ENCODE measurements at regions not wholly inside any gene's neighbourhood (a gene's known extent, or its start where the extent isn't known, plus 50 kb on each side); places are given as distances from the start of the nearest gene placed in this dataset.
"Not testable (repeated sequence)": the region's sequence is repeated elsewhere in the genome, so short reads cannot be mapped to it uniquely, and the experiment has no call there.

DNA sequence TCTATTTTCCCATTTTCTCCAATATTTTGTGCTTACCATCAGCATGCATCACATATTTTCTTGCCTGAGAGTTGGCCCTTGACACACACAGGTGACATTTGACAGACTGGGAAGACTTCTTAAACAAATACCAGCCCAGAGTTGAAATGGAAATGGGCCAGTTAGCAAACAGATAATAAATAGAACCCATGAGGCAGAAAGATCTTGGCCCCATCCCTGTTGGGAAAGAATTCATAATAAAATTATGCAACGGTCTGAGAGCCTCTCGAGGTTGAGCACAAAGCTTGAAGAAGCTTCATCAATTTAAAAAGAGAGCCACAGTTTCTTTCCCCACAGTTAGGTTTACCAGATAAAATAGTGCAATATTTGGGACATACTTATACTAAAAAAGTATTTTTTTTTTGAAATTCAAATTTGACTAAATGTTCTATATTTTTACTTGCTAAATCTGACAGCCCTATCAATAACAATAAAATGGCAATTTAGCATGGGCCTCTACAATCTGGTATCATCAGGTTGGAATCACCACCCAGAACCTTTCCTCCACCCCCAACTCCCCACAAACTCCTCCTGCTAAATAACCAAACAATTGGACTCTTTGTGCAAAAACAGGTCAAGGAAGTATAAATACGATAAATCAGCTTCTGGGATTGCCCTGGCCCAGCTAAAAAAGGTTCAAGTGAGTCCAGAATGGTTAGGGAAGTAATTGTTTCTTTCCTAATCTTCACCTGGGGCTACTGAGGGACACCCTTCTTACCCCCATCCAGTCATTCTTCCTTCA, 129.8 kb downstream of the CD164 start:
- H3K18ac ChIP-seq (ENCODE audit: low read depth in 1 of 2, low read length in 2 of 2) = no peak overlapping the region
- no peak overlapping the region for H2BK5ac ChIP-seq (ENCODE audit: low read depth, low read length, poor library complexity, severe bottlenecking)
- H4K91ac ChIP-seq (ENCODE audit: low read length) = no peak overlapping the region
- H3K9ac ChIP-seq (ENCODE audit: low read length) = no peak overlapping the region
- H3K4ac ChIP-seq (ENCODE audit: low read depth in 1 of 2, low read length in 2 of 2) = no peak overlapping the region
- H3K36me3 ChIP-seq (ENCODE audit: control insufficient read depth in 1 of 2, insufficient read depth in 2 of 2, low read depth in 1 of 2, low read length in 2 of 2) = no peaks in the 10 kb centered on the region
- no peak overlapping the region for H3K4me2 ChIP-seq (ENCODE audit: low read length, poor library complexity, severe bottlenecking)
- no peak overlapping the region for H3K14ac ChIP-seq (ENCODE audit: low read length in 2 of 2)
- no peak overlapping the region for H2AFZ ChIP-seq (ENCODE audit: low read depth, low read length)
- no peak overlapping the region for H2AK5ac ChIP-seq (ENCODE audit: low read length, severe bottlenecking)
- no peaks in the 10 kb centered on the region for H3K9me3 ChIP-seq (ENCODE audit: control insufficient read depth, low read length)
- H2BK120ac ChIP-seq (ENCODE audit: low read depth, low read length) = no peak overlapping the region
- H3K4me3 ChIP-seq (ENCODE audit: insufficient read depth in 1 of 2, low read depth in 1 of 2, low read length in 2 of 2) = no peak overlapping the region
- WGBS = 100% methylated on average over 1 of the region's 3 CpGs
- no peak overlapping the region for H3K27ac ChIP-seq (ENCODE audit: low read length, poor library complexity, severe bottlenecking)
- H3K4me1 ChIP-seq (ENCODE audit: control insufficient read depth, insufficient read depth, low read depth, low read length) = peaks cover under 1% of the 10 kb centered on the region
- no peaks in the 10 kb centered on the region for H3K27me3 ChIP-seq (ENCODE audit: control insufficient read depth in 1 of 2, insufficient read depth in 1 of 2, low read length in 2 of 2)
- H2BK12ac ChIP-seq (ENCODE audit: low read length in 2 of 2) = no peak overlapping the region
- no peaks in the 10 kb centered on the region for H3K79me1 ChIP-seq (replicated peaks; ENCODE audit: low read length, poor library complexity, severe bottlenecking)
- H4K8ac ChIP-seq (ENCODE audit: low read length) = no peak overlapping the region
- H3K23ac ChIP-seq (ENCODE audit: low read length in 2 of 2) = no peak overlapping the region
- H2BK15ac ChIP-seq (ENCODE audit: low read depth, poor library complexity, severe bottlenecking) = no peak overlapping the region
- DNase-seq = no peak

DNA sequence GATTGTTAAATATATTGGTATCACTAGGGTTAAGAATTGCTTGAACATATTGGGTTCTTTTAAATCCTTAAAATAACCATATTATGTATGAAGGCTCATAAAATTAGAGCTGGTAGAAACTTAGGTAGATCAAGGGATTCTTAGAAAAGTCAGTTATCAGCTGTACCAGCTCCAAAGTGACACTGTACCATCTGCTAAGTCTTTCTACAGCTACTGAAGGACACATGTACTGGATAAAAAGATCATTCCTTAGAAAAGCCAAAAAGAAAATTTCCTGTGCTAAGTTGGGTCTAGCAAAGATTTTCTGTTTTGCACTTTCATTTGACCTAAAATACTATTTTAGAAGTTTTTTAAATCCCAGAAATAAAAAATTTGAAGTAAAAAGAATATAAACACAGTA, 130.4 kb downstream of the CD164 start:
- no peak overlapping the region for H3K4me3 ChIP-seq (ENCODE audit: insufficient read depth in 1 of 2, low read depth in 1 of 2, low read length in 2 of 2)
- no peaks in the 10 kb centered on the region for H3K27me3 ChIP-seq (ENCODE audit: control insufficient read depth in 1 of 2, insufficient read depth in 1 of 2, low read length in 2 of 2)
- H2AFZ ChIP-seq (ENCODE audit: low read depth, low read length) = no peak overlapping the region
- H2BK15ac ChIP-seq (ENCODE audit: low read depth, poor library complexity, severe bottlenecking) = no peak overlapping the region
- no peak overlapping the region for H3K4me2 ChIP-seq (ENCODE audit: low read length, poor library complexity, severe bottlenecking)
- H4K8ac ChIP-seq (ENCODE audit: low read length) = no peak overlapping the region
- H3K4me1 ChIP-seq (ENCODE audit: control insufficient read depth, insufficient read depth, low read depth, low read length) = no peaks in the 10 kb centered on the region
- no peak overlapping the region for H2BK120ac ChIP-seq (ENCODE audit: low read depth, low read length)
- H3K14ac ChIP-seq (ENCODE audit: low read length in 2 of 2) = no peak overlapping the region
- H3K4ac ChIP-seq (ENCODE audit: low read depth in 1 of 2, low read length in 2 of 2) = no peak overlapping the region
- no peak overlapping the region for H2BK12ac ChIP-seq (ENCODE audit: low read length in 2 of 2)
- H3K36me3 ChIP-seq (ENCODE audit: control insufficient read depth in 1 of 2, insufficient read depth in 2 of 2, low read depth in 1 of 2, low read length in 2 of 2) = no peaks in the 10 kb centered on the region
- H3K79me1 ChIP-seq (replicated peaks; ENCODE audit: low read length, poor library complexity, severe bottlenecking) = no peaks in the 10 kb centered on the region
- H3K9me3 ChIP-seq (ENCODE audit: control insufficient read depth, low read length) = no peaks in the 10 kb centered on the region
- H3K27ac ChIP-seq (ENCODE audit: low read length, poor library complexity, severe bottlenecking) = no peak overlapping the region
- no peak overlapping the region for H2BK5ac ChIP-seq (ENCODE audit: low read depth, low read length, poor library complexity, severe bottlenecking)
- H3K9ac ChIP-seq (ENCODE audit: low read length) = no peak overlapping the region
- H3K23ac ChIP-seq (ENCODE audit: low read length in 2 of 2) = no peak overlapping the region
- no peak for DNase-seq
- no peak overlapping the region for H3K18ac ChIP-seq (ENCODE audit: low read depth in 1 of 2, low read length in 2 of 2)
- H4K91ac ChIP-seq (ENCODE audit: low read length) = no peak overlapping the region
- no peak overlapping the region for H2AK5ac ChIP-seq (ENCODE audit: low read length, severe bottlenecking)

- H3K27me3 ChIP-seq (ENCODE audit: control insufficient read depth in 1 of 2, insufficient read depth in 1 of 2, low read length in 2 of 2); H3K9ac ChIP-seq (ENCODE audit: low read length); H3K4me3 ChIP-seq (ENCODE audit: insufficient read depth in 1 of 2, low read depth in 1 of 2, low read length in 2 of 2); H2BK120ac ChIP-seq (ENCODE audit: low read depth, low read length); H4K91ac ChIP-seq (ENCODE audit: low read length); H2AK5ac ChIP-seq (ENCODE audit: low read length, severe bottlenecking); H3K9me3 ChIP-seq (ENCODE audit: control insufficient read depth, low read length); H3K4me1 ChIP-seq (ENCODE audit: control insufficient read depth, insufficient read depth, low read depth, low read length); H2BK12ac ChIP-seq (ENCODE audit: low read length in 2 of 2); H3K18ac ChIP-seq (ENCODE audit: low read depth in 1 of 2, low read length in 2 of 2); H3K14ac ChIP-seq (ENCODE audit: low read length in 2 of 2); DNase-seq; H3K27ac ChIP-seq (ENCODE audit: low read length, poor library complexity, severe bottlenecking); H3K4ac ChIP-seq (ENCODE audit: low read depth in 1 of 2, low read length in 2 of 2); H2BK15ac ChIP-seq (ENCODE audit: low read depth, poor library complexity, severe bottlenecking); H3K79me1 ChIP-seq (replicated peaks; ENCODE audit: low read length, poor library complexity, severe bottlenecking); H3K23ac ChIP-seq (ENCODE audit: low read length in 2 of 2); H3K36me3 ChIP-seq (ENCODE audit: control insufficient read depth in 1 of 2, insufficient read depth in 2 of 2, low read depth in 1 of 2, low read length in 2 of 2); H4K8ac ChIP-seq (ENCODE audit: low read length); H3K4me2 ChIP-seq (ENCODE audit: low read length, poor library complexity, severe bottlenecking); H2BK5ac ChIP-seq (ENCODE audit: low read depth, low read length, poor library complexity, severe bottlenecking); H2AFZ ChIP-seq (ENCODE audit: low read depth, low read length): not testable (repeated sequence)
- WGBS = 74% methylated on average over 6 of the region's 32 CpGs
Observed at GRCh38 chr6:109250544-109251156, 131.6 kb downstream of the CD164 start.

DNA sequence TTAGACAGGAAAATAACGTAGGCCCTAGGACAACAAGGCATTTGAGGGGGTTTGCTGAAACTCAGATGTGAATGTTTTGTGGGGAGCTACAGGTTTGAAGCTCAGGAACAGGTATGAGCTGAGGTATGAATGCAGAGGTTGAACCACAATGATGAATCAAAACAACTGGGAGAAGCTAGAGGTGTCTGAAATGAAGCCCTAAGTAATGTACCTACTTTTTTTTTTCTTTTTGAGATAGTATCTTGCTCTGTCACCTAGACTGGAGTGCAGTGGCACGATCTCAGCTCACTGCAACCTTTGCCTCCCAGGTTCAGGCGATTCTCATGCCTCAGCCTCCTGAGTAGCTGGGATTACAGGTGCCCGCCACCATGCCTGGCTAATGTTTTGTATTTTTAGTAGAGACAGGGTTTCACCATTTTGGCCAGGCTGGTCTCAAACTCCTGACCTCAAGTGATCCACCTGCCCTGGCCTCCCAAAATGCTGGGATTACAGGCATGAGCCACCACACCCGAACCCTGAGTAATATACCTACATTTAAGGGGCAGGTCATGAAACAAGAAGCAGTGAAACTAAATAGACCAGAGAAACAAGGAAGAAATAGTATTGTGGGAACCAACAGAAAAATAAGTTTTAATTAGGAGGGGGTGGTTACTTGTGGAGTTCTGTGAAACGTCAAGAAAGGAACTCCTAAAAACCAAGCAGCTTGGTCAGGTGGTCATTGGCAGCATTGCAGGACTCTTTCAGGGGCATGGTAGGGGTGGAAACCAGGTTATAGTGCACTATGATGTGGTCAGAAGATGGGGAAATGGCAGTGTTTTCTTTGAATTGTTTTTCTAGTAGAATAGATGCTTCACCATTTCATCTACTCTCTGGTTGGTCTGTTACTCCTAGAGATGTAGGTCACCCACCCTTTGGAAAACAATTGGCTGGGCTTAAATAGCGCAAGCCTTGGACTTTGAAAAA, 138.1 kb downstream of the CD164 start:
- no peak overlapping the region for H2BK5ac ChIP-seq (ENCODE audit: low read depth, low read length, poor library complexity, severe bottlenecking)
- no peaks in the 10 kb centered on the region for H3K9me3 ChIP-seq (ENCODE audit: control insufficient read depth, low read length)
- no peak for DNase-seq
- H3K4me2 ChIP-seq (ENCODE audit: low read length, poor library complexity, severe bottlenecking) = no peak overlapping the region
- H3K9ac ChIP-seq (ENCODE audit: low read length) = no peak overlapping the region
- no peak overlapping the region for H3K27ac ChIP-seq (ENCODE audit: low read length, poor library complexity, severe bottlenecking)
- no peak overlapping the region for H4K91ac ChIP-seq (ENCODE audit: low read length)
- H3K4me3 ChIP-seq (ENCODE audit: insufficient read depth in 1 of 2, low read depth in 1 of 2, low read length in 2 of 2) = no peak overlapping the region
- no peak overlapping the region for H3K23ac ChIP-seq (ENCODE audit: low read length in 2 of 2)
- WGBS = 82% methylated on average over 6 of the region's 7 CpGs
- no peak overlapping the region for H2AK5ac ChIP-seq (ENCODE audit: low read length, severe bottlenecking)
- no peaks in the 10 kb centered on the region for H3K79me1 ChIP-seq (replicated peaks; ENCODE audit: low read length, poor library complexity, severe bottlenecking)
- H3K14ac ChIP-seq (ENCODE audit: low read length in 2 of 2) = no peak overlapping the region
- no peak overlapping the region for H3K4ac ChIP-seq (ENCODE audit: low read depth in 1 of 2, low read length in 2 of 2)
- no peaks in the 10 kb centered on the region for H3K36me3 ChIP-seq (ENCODE audit: control insufficient read depth in 1 of 2, insufficient read depth in 2 of 2, low read depth in 1 of 2, low read length in 2 of 2)
- peaks cover 2% of the 10 kb centered on the region for H3K4me1 ChIP-seq (ENCODE audit: control insufficient read depth, insufficient read depth, low read depth, low read length)
- H2BK15ac ChIP-seq (ENCODE audit: low read depth, poor library complexity, severe bottlenecking) = no peak overlapping the region
- no peak overlapping the region for H4K8ac ChIP-seq (ENCODE audit: low read length)
- no peak overlapping the region for H3K18ac ChIP-seq (ENCODE audit: low read depth in 1 of 2, low read length in 2 of 2)
- H2BK12ac ChIP-seq (ENCODE audit: low read length in 2 of 2) = no peak overlapping the region
- no peaks in the 10 kb centered on the region for H3K27me3 ChIP-seq (ENCODE audit: control insufficient read depth in 1 of 2, insufficient read depth in 1 of 2, low read length in 2 of 2)
- no peak overlapping the region for H2BK120ac ChIP-seq (ENCODE audit: low read depth, low read length)
- no peak overlapping the region for H2AFZ ChIP-seq (ENCODE audit: low read depth, low read length)
